NCI-H524 treated with DMSO at 0.1 percent for 48 hours (cell line): ENCODE measurements at regions not wholly inside any gene's neighbourhood (a gene's known extent, or its start where the extent isn't known, plus 50 kb on each side); places are given as distances from the start of the nearest gene placed in this dataset.
"Not testable (repeated sequence)": the region's sequence is repeated elsewhere in the genome, so short reads cannot be mapped to it uniquely, and the experiment has no call there.

Source experiments
- DNase-seq: peaks from one replicate; lab custom pipeline; 2025; lab: John Stamatoyannopoulos, UW

- DNase-seq = not testable (repeated sequence)
These were observed 1764.4 kb upstream of the SEL1L start for GRCh38 chr14:83298016-83298415.

GRCh38 chr14:83300476-83301064, 1766.9 kb upstream of the SEL1L start:
- no peak for DNase-seq

DNA sequence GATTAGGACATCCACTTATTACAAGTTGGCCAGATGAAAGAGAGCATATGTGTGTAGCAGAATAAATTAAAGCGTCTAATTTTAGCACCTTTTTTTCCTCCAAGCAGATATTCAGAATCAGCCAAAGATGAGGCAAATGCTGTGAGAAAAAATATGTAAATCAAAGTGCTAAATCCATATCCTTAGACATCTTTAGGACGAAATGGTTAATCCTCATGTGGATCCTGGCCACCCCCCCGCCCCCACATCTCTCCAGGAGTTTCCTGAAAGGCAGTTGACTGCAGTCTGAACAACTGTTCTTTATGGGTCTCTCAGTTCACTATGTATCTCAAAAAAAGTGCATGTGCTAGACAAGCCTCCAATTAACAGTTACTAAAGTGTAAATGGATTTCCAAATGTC, 1768.1 kb upstream of the SEL1L start:
- DNase-seq = no peak

DNA sequence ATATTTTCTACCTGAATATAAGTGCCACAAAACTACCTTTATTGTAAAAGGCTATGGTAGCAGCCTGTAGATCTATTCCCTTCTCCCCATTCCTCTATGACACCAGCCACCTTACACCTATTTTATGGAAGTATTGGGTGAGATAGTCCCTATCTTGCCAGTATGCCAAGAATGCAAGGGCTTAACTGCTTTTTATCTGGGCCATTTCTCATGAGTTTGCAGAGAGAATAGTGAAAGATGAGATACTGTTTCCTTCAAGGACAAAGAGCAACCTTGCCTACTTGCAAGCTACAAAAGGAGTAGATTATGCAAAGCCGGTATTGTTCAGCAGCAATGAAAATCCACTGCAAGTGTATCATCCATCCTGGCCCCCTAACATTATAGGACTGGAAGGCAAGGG, 1775.6 kb upstream of the SEL1L start:
- no peak for DNase-seq

DNA sequence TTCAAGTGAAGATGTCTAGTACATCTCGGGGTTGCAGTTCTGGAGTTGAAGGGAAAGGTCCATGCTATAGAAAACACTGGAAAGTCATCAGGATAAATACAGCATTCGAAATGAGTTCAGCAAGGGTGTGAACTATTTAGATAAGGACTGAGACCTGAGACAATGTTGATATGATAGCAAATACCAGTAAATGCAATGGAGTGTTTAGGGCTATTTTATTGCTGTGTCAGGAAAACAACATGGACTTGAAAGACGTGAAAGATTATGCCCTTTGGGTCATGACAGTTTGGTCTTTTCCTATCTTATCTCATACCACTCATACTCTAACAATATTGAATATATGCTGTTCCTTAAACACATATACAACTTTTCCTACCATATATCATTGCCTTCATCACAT, 1776.2 kb upstream of the SEL1L start:
- DNase-seq = no peak

GRCh38 chr14:83312511-83312910, 1778.9 kb upstream of the SEL1L start:
- DNase-seq = no peak

GRCh38 chr14:83314764-83315163, 1781.1 kb upstream of the SEL1L start:
- no peak for DNase-seq

GRCh38 chr14:83316356-83316755, 1782.7 kb upstream of the SEL1L start:
- no peak for DNase-seq

- no peak for DNase-seq
These were observed 1787.2 kb upstream of the SEL1L start for GRCh38 chr14:83320837-83321236.

DNA sequence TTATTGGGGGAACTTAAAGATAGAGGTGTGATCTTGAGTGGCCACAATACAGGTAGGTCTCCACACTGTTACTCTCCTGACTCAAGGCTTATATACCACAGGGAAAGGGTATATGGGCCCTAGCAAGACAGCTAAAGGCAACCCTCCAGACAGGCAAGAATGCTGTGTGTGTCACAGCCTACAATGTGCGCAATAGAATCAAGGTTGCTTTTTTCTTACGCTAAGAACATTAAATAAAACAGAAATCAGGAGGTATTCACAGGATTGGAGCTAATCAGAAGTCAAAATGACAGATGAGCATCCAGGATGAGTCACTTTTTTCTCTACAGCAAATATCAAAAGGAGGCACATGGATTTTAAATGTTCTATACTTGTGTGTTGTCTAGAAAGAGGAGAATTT, 1797.9 kb upstream of the SEL1L start:
- no peak for DNase-seq

- DNase-seq = no peak
These were observed 1808.9 kb upstream of the SEL1L start for GRCh38 chr14:83342590-83342989.

DNA sequence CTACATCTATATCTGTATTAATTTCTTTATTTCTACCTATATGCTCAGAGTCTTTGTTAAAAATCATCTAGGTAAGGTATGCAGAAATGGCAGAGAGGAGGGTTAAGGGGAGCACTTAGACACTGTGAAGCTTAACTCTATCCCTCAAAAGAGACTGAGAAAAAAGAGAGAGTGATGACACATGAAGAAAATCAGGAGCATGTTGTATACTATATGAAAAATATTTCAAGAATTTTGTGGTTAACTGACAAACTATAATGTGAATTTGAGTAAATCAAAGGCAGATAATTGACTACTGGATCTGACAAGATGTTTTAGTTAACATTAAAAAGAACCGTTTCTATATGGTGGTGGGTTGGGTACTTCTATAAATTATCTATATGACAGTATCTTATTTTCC, 1814.2 kb upstream of the SEL1L start:
- no peak for DNase-seq

DNA sequence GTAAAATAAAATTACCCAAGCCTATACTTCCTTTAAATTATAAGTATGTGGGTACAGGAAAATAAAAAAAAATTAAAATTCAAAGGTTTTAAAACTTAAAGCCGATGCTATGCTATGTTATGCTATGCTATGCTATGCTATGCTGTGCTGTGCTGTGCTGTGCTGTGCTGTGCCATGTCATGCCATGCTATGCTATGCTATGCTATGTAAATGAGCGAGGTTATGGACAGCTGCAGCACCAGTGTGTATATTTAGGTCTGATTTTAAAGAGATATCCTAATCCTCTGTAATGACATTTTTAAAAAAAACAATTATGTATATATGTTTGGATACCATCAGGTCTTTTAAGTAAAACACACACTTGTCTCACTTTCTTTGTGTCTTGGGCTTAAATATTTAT, 1822.0 kb upstream of the SEL1L start:
- no peak for DNase-seq

DNA sequence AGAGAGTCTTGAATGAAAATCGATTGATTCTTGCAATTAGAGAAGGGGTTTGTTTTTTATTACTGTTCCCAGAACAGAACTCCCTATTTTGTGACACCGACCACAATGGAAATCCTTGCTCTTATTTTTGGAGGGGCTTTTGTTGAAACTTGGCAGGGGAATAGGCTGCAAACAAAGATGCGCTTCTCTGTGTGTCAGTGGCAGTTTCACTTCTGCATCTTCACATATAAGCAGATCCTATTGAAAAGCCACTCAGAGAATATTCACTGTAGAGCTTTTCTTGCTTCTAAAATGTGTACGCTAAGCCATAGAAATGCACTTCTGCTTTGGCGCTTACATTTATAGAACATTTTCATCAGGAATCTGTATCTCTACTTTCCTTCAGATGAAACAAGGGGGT, 1822.4 kb upstream of the SEL1L start:
- no peak for DNase-seq

DNA sequence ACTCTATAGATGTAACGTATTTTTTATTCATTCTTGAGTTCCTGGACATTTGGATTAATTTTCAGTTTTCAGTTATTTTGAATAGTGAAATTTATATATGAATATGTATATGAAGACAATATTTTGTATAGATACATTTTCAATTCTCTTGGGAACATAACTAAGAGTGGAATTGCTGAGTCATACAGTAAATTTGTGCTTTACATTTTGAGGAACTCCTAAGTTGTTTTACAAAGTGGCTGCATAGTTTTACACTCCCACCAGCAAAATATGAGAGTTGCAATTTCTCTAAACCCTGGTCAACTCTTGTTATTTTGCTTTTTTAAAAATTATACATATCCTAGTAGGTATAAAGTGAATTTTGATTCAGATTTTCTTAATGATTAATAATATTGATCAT, 1838.6 kb upstream of the SEL1L start:
- DNase-seq = no peak

DNA sequence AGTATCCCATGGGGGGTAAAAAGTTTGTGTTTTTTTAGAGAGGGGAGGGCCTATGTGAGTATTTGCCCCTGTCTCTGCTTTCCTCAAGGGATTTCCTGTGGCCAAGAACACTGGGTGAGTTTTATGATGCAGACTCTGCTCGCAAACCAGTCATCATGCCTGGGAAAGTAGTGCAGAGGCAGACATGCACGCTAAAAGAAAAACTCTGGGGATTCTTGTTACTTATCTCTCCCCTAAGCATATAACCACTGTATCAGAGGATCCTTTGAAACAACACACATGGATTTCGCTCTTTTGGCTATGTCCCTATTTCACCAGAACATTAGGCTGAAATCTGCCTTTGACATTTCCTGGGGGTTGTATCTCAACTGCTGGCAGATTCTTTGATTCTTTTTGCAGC, 1845.8 kb upstream of the SEL1L start:
- DNase-seq = no peak

DNA sequence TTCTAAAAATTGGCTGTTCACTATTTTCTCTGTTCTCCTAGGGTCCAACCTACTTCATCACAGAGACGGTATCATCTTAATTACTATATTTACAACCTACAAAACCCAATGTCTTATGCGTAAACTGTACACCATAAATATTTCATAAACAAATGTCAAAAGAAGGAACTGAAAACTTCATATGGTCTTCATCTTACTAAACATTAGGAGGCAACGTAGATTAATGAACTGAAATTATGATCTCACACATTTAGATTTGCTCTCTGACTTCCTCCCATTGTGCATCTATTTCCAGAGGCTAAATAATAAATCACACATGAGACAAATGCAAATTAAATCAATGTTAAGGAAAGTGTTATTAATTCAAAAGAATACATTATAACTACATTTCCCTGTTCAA, 1850.6 kb upstream of the SEL1L start:
- no peak for DNase-seq

DNA sequence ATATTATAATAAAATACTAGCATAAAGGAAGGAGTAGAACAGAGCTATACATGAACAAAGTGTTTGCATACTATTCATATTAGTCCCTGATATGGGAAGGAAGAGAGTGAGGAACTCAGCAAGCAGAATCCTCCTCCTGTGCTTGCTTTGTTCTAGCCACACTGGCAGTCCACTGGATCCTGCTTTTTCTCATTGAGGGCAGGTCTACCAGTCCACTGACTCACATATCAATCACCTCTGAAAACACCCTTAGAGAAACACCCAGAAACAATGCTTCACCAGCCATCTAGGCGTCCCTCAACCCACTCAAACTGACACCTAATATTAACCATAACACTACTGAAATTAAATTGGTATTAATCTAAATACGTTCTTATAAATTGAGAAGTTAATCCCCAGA, 1861.7 kb upstream of the SEL1L start:
- DNase-seq = no peak

DNA sequence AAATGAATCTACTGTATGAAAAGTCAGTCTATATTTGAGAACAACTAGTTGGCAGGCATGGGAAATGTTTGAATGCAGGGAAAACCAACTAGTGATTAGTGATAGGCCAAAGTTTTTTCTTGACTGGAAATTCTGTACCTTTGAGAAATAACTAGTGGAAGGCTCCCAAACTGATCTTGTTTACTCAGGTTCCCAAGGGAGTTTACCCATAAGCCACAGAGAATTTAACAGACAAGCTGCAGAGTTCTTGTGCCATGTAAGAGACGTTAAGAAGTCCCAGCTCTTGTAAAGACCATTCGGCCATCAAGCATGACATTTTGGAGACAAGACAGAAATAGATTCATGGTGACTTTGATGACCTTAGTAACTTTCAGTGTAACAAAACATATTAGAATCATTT, 1882.8 kb upstream of the SEL1L start:
- no peak for DNase-seq

DNA sequence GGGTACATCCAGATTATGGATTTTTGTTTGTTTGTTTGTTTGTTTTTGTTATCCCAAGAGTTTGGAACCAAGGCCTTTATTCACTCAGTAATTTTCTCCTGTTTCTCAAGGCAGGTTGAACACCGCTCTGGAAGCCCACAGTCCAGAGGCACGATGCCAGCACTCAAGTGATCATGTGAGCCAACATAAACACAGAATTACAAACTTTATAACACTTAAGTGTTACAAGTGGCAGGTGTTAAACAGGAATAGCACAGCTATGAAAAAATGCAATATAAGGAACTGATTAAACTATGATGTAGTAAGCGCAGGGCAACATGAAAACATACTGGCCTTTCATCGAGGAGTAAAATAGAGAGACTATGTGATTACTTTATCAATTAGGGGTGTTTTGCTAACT, 1885.8 kb upstream of the SEL1L start:
- no peak for DNase-seq

- peak; percentile 91 for DNase-seq
These were observed 1888.1 kb upstream of the SEL1L start for GRCh38 chr14:83421711-83422110.

GRCh38 chr14:83425138-83425537, 1891.5 kb upstream of the SEL1L start:
- DNase-seq = no peak

DNA sequence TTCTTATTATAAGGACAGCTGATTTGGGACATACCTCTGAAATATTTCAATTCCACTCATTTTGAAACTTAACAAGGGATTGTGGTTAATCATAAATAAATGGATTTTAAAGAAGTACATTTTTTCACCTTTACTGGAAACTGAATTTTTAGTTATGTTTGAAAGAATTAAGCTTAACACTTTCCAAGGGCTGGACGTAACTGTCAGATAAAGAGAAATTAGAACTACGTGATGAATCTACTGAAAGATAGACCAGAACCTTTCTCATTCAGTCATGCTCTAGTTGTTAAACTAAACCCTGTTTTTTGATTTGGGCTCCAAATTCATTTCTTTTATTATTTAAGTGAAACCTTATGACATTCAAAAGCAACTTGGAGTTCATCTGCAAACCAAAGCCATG, 1892.1 kb upstream of the SEL1L start:
- no peak for DNase-seq

DNA sequence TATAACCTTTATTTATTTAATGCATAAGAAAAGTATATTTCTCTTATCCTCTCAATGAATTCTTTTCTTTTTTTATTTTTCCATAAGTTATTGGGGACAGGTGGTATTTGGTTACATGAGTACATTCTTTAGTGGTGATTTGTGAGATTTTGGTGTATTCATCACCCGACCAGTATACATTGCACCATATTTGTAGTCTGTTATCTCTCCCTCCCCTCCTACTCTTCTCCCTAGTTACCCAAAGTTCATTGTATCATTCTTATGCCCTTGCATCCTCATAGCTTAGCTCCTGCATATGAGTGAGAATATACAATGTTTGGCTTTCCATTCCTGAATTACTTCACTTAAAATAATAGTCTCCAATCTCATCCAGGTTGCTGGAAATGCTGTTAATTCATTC, 1900.0 kb upstream of the SEL1L start:
- DNase-seq = no peak

DNA sequence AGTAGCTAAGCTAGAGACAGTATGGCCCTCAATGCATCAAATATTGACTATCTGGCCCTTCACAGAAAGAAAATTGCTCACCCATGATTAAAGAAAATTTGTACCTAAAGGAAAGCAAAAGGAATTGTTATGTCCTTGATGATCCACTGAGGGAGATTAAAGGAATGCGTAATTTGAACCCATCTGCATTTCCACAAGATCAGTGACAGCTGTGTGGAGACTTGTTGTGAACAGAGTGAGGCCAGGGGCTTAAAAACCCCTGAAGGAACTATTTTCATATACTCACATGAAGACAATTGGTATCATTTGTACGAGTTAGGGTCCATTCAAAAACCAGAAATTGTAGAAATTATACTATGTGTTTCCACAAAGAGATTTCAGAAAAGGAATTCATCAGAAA, 1908.1 kb upstream of the SEL1L start:
- no peak for DNase-seq
